HEK293T (cell line): ENCODE measurements at regions not wholly inside any gene's neighbourhood (a gene's known extent, or its start where the extent isn't known, plus 50 kb on each side); places are given as distances from the start of the nearest gene placed in this dataset.

Experiments
- ARNT ChIP-seq: fragments of 450-650 bp; IDR thresholded peaks from 2 replicates; pipeline ENCODE4 v1.6.1; 2017; ENCODE audit warnings: mild to moderate bottlenecking
- BHLHE40 ChIP-seq: fragments of 450-650 bp; IDR thresholded peaks from 2 replicates; pipeline ENCODE4 v1.6.1; 2016; ENCODE audit warnings: mild to moderate bottlenecking, moderate library complexity, borderline replicate concordance
- ELF4 ChIP-seq: fragments of 450-650 bp; IDR thresholded peaks from 2 replicates; pipeline ENCODE4 v1.6.1; 2017; ENCODE audit warnings: antibody characterized with exemption
- FOXA1 ChIP-seq: fragments of 450-650 bp; IDR thresholded peaks from 2 replicates; pipeline ENCODE4 v1.6.1; 2016; ENCODE audit warnings: mild to moderate bottlenecking
- FOXK2 ChIP-seq: fragments of 450-650 bp; IDR thresholded peaks from 2 replicates; pipeline ENCODE4 v1.6.1; 2016; ENCODE audit warnings: mild to moderate bottlenecking
- FOXM1 ChIP-seq: fragments of 450-650 bp; IDR thresholded peaks from 2 replicates; pipeline ENCODE4 v1.6.1; 2017; ENCODE audit warnings: mild to moderate bottlenecking, borderline replicate concordance
- LEF1 ChIP-seq: fragments of 450-650 bp; IDR thresholded peaks from 2 replicates; pipeline ENCODE4 v1.6.1; 2017; ENCODE audit warnings: mild to moderate bottlenecking, borderline replicate concordance
- NFRKB ChIP-seq: fragments of 450-650 bp; IDR thresholded peaks from 2 replicates; pipeline ENCODE4 v1.6.1; 2016; ENCODE audit warnings: mild to moderate bottlenecking, moderate library complexity

DNA sequence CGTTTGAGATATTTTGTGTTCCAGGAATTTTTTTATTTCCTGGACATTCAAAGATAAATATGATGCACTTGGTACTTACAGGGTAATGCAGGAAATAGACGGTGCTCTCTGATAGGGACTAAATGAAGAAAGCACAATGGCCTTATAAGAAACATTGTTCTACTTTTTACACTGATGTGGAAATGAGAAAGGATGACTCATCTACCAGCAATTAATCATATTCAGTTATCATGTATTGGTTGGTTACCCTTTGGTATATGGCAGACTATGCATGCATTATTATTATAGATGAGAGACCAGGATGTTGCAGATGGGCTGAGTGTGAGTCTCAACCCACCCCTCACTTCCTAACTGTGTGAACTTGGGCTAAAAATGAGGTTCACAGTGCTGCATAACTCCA lies 222.2 kb downstream of the FLRT2 start:
- TF ChIP-seq LEF1 (no peak), FOXK2 (no peak), NFRKB (no peak), FOXM1 (no peak), ELF4 (no peak), BHLHE40 (no peak), ARNT (no peak), FOXA1 (no peak)
